ENCODE measurements at regions not wholly inside any gene's neighbourhood (a gene's known extent, or its start where the extent isn't known, plus 50 kb on each side); places are given as distances from the start of the nearest gene placed in this dataset.

DNA sequence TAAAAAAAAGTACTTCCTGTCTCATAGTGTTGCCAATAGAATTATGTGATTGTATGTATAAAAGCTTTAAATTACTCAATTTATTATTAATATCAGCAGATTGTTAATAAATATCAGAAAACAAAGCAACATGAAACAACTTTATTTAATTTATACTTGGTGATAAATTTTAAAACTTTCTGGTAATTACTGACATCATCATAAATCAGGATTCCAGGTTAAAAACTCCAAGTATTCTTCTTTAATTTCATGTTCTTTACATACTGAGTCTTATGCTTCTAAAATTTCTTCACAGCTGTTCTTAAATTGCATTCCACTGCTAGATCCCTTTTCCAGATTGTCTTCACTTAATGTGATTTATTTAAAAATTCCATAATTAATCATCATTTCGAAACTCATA lies 1224.5 kb downstream of the PCDH18 start:
- Histone ChIP-seq H3K27me3 (ENCODE audit: control insufficient read depth in 2 of 2, insufficient read depth in 2 of 2, low read length in 2 of 2) (no peaks in the 10 kb centered on the region), H3K4me3 (replicated peaks in 1 of 3; ENCODE audit: low read depth in 2 of 3, low read length in 3 of 3) (no peak overlapping the region), H3K36me3 (replicated peaks in 1 of 2; ENCODE audit: control insufficient read depth in 1 of 2, insufficient read depth in 2 of 2, low read length in 2 of 2) (no peaks in the 10 kb centered on the region), H3K9ac (ENCODE audit: insufficient read depth, low read length, poor library complexity, severe bottlenecking) (no peak overlapping the region), H4K20me1 (ENCODE audit: insufficient read depth, low read length) (no peaks in the 10 kb centered on the region), H3K79me2 (ENCODE audit: insufficient read depth, low read length) (no peaks in the 10 kb centered on the region), H3K27ac (ENCODE audit: low read depth in 1 of 2, low read length in 2 of 2) (no peak overlapping the region), H3K4me2 (replicated peaks; ENCODE audit: extremely low read depth, low read length, poor library complexity, severe bottlenecking) (no peak overlapping the region), H3K4me1 (ENCODE audit: control insufficient read depth in 1 of 2, insufficient read depth in 2 of 2, low read length in 2 of 2) (no peaks in the 10 kb centered on the region), H2AFZ (ENCODE audit: insufficient read depth, low read depth, low read length, poor library complexity, severe bottlenecking) (no peak overlapping the region), H3K9me3 (replicated peaks in 1 of 2; ENCODE audit: control insufficient read depth in 1 of 2, insufficient read depth in 1 of 2, low read length in 2 of 2) (no peaks in the 10 kb centered on the region)
- TF ChIP-seq, protein P1, sequence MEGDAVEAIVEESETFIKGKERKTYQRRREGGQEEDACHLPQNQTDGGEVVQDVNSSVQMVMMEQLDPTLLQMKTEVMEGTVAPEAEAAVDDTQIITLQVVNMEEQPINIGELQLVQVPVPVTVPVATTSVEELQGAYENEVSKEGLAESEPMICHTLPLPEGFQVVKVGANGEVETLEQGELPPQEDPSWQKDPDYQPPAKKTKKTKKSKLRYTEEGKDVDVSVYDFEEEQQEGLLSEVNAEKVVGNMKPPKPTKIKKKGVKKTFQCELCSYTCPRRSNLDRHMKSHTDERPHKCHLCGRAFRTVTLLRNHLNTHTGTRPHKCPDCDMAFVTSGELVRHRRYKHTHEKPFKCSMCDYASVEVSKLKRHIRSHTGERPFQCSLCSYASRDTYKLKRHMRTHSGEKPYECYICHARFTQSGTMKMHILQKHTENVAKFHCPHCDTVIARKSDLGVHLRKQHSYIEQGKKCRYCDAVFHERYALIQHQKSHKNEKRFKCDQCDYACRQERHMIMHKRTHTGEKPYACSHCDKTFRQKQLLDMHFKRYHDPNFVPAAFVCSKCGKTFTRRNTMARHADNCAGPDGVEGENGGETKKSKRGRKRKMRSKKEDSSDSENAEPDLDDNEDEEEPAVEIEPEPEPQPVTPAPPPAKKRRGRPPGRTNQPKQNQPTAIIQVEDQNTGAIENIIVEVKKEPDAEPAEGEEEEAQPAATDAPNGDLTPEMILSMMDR (IDR thresholded peaks at IDR 0.05) = no peak
- H3K27me3 Mint-ChIP-seq (ENCODE audit: low read depth in 3 of 3) = no peaks in the 10 kb centered on the region
- no peaks in the 10 kb centered on the region for H3K36me3 Mint-ChIP-seq
- no peak overlapping the region for H3K4me3 Mint-ChIP-seq
- H3K4me1 Mint-ChIP-seq = no peaks in the 10 kb centered on the region
- DNase-seq = no peak
- H3K27ac Mint-ChIP-seq = no peak overlapping the region
- no CpG with 5 or more reads among the region's 1 CpG for WGBS (ENCODE audit: insufficient coverage)
- no peaks in the 10 kb centered on the region for H3K9me3 Mint-ChIP-seq
- intact Hi-C loops (cut with micrococcal nuclease) = no loop called here

DNA sequence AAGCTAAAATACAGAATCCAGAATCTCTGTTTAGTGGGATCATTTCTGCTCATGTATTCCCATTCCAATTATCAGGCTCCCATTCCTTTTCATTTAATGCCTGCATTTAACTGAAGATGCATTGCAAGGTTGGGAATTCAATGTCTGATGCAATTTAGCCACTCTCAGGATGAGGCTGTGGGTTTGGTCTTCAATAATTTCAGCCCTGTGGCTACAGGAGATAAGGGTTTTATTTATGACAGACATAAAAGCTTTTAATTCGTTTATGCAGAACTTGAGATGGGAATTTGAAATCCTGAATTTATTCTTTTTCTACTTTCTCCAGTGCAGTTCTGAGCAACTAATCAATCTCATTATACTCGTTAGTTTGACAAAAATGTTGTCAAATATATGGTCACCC lies 1225.9 kb downstream of the PCDH18 start:
- no CpG with 5 or more reads among the region's 2 CpGs for WGBS (ENCODE audit: insufficient coverage)
- Mint-ChIP-seq H3K9me3 (no peaks in the 10 kb centered on the region), H3K4me3 (no peak overlapping the region), H3K4me1 (no peaks in the 10 kb centered on the region), H3K36me3 (no peaks in the 10 kb centered on the region), H3K27ac (no peak overlapping the region), H3K27me3 (ENCODE audit: low read depth in 3 of 3) (no peaks in the 10 kb centered on the region)
- TF ChIP-seq, protein P1 (IDR thresholded peaks at IDR 0.05) = no peak
- Histone ChIP-seq H3K27ac (ENCODE audit: low read depth in 1 of 2, low read length in 2 of 2) (no peak overlapping the region), H3K27me3 (ENCODE audit: control insufficient read depth in 2 of 2, insufficient read depth in 2 of 2, low read length in 2 of 2) (no peaks in the 10 kb centered on the region), H3K4me1 (ENCODE audit: control insufficient read depth in 1 of 2, insufficient read depth in 2 of 2, low read length in 2 of 2) (no peaks in the 10 kb centered on the region), H2AFZ (ENCODE audit: insufficient read depth, low read depth, low read length, poor library complexity, severe bottlenecking) (no peak overlapping the region), H3K4me3 (replicated peaks in 1 of 3; ENCODE audit: low read depth in 2 of 3, low read length in 3 of 3) (no peak overlapping the region), H3K9ac (ENCODE audit: insufficient read depth, low read length, poor library complexity, severe bottlenecking) (no peak overlapping the region), H3K9me3 (replicated peaks in 1 of 2; ENCODE audit: control insufficient read depth in 1 of 2, insufficient read depth in 1 of 2, low read length in 2 of 2) (no peaks in the 10 kb centered on the region), H3K4me2 (replicated peaks; ENCODE audit: extremely low read depth, low read length, poor library complexity, severe bottlenecking) (no peak overlapping the region), H3K79me2 (ENCODE audit: insufficient read depth, low read length) (no peaks in the 10 kb centered on the region), H4K20me1 (ENCODE audit: insufficient read depth, low read length) (no peaks in the 10 kb centered on the region), H3K36me3 (replicated peaks in 1 of 2; ENCODE audit: control insufficient read depth in 1 of 2, insufficient read depth in 2 of 2, low read length in 2 of 2) (no peaks in the 10 kb centered on the region)
- intact Hi-C loops (cut with micrococcal nuclease) = no loop called here
- no peak for DNase-seq
